ENCODE measurements at regions not wholly inside any gene's neighbourhood (a gene's known extent, or its start where the extent isn't known, plus 50 kb on each side); places are given as distances from the start of the nearest gene placed in this dataset.

GRCh38 chr10:71045936-71046335 is 157.6 kb upstream of the PCBD1 start:
- no peaks in the 10 kb centered on the region for H3K36me3 ChIP-seq
- no peak overlapping the region for H3K4me3 ChIP-seq
- H3K9me3 ChIP-seq (replicated peaks) = no peaks in the 10 kb centered on the region
- H3K27ac ChIP-seq (replicated peaks) = no peak overlapping the region
- no peak for DNase-seq
- no peak for TF ChIP-seq CTCF (IDR thresholded peaks at IDR 0.05; ENCODE audit: borderline replicate concordance)
- intact Hi-C loops (cut with micrococcal nuclease) = no loop called here
- H3K4me1 ChIP-seq = peaks cover 8% of the 10 kb centered on the region
- peaks cover 21% of the 10 kb centered on the region for H3K27me3 ChIP-seq (ENCODE audit: low read depth)

GRCh38 chr10:71046747-71047146 is 158.4 kb upstream of the PCBD1 start:
- H3K27ac ChIP-seq (replicated peaks) = no peak overlapping the region
- H3K4me3 ChIP-seq = no peak overlapping the region
- no peak for TF ChIP-seq CTCF (IDR thresholded peaks at IDR 0.05; ENCODE audit: borderline replicate concordance)
- H3K9me3 ChIP-seq (replicated peaks) = no peaks in the 10 kb centered on the region
- H3K4me1 ChIP-seq = peaks cover under 1% of the 10 kb centered on the region
- no peak for DNase-seq
- no peaks in the 10 kb centered on the region for H3K36me3 ChIP-seq
- intact Hi-C loops (cut with micrococcal nuclease) = no loop called here
- peaks cover 25% of the 10 kb centered on the region for H3K27me3 ChIP-seq (ENCODE audit: low read depth)

- no peaks in the 10 kb centered on the region for H3K9me3 ChIP-seq (replicated peaks)
- intact Hi-C loops (cut with micrococcal nuclease) = no loop called here
- TF ChIP-seq CTCF (IDR thresholded peaks at IDR 0.05; ENCODE audit: borderline replicate concordance) = no peak
Observed at GRCh38 chr10:71048971-71049615, 160.7 kb upstream of the PCBD1 start.

GRCh38 chr10:71049994-71050393 is 161.6 kb upstream of the PCBD1 start:
- intact Hi-C loops (cut with micrococcal nuclease) = no loop called here

More at GRCh38 chr10:71048971-71049615, 160.7 kb upstream of the PCBD1 start:
- DNase-seq = no peak
- Histone ChIP-seq H3K4me1 (no peaks in the 10 kb centered on the region), H3K27ac (replicated peaks) (no peak overlapping the region), H3K4me3 (no peak overlapping the region), H3K36me3 (no peaks in the 10 kb centered on the region), H3K27me3 (ENCODE audit: low read depth) (peaks cover 17% of the 10 kb centered on the region)

GRCh38 chr10:71052076-71052660 is 160.2 kb upstream of the UNC5B start:
- no peak overlapping the region for H3K27ac ChIP-seq (replicated peaks)
- no peaks in the 10 kb centered on the region for H3K9me3 ChIP-seq (replicated peaks)
- no peaks in the 10 kb centered on the region for H3K36me3 ChIP-seq
- intact Hi-C loops (cut with micrococcal nuclease) = no loop called here
- H3K4me1 ChIP-seq = no peaks in the 10 kb centered on the region
- TF ChIP-seq CTCF (IDR thresholded peaks at IDR 0.05; ENCODE audit: borderline replicate concordance) = no peak
- H3K27me3 ChIP-seq (ENCODE audit: low read depth) = peaks cover 15% of the 10 kb centered on the region
- no peak overlapping the region for H3K4me3 ChIP-seq
- no peak for DNase-seq

More at GRCh38 chr10:71049994-71050393, 161.6 kb upstream of the PCBD1 start:
- H3K27ac ChIP-seq (replicated peaks) = no peak overlapping the region
- DNase-seq = no peak
- H3K27me3 ChIP-seq (ENCODE audit: low read depth) = peaks cover 15% of the 10 kb centered on the region
- H3K36me3 ChIP-seq = no peaks in the 10 kb centered on the region
- H3K4me1 ChIP-seq = no peaks in the 10 kb centered on the region
- H3K4me3 ChIP-seq = no peak overlapping the region
- H3K9me3 ChIP-seq (replicated peaks) = no peaks in the 10 kb centered on the region
- no peak for TF ChIP-seq CTCF (IDR thresholded peaks at IDR 0.05; ENCODE audit: borderline replicate concordance)
